Colonic mucosa (tissue), 4 donors: ENCODE measurements at regions not wholly inside any gene's neighbourhood (a gene's known extent, or its start where the extent isn't known, plus 50 kb on each side); places are given as distances from the start of the nearest gene placed in this dataset.

Experiments used
- DNase-seq: peaks from one replicate; pipeline ENCODE4 v3.0.0-alpha.2; 2020
- H3K27ac ChIP-seq: fragments of 200-600 bp; one replicate; pipeline ENCODE4 v1.8.0; 2021
- H3K27me3 ChIP-seq: fragments of 200-600 bp; one replicate; pipeline ENCODE4 v1.8.0; 2021
- H3K36me3 ChIP-seq: fragments of 200-600 bp; one replicate; pipeline ENCODE4 v1.8.0; 2021
- H3K4me1 ChIP-seq: fragments of 200-600 bp; one replicate; pipeline ENCODE4 v1.8.0; 2021; ENCODE audit warnings: mild to moderate bottlenecking
- H3K4me3 ChIP-seq: fragments of 200-600 bp; one replicate; pipeline ENCODE4 v1.8.0; 2021
- H3K9ac ChIP-seq, 2 donors: one replicate each; pipeline ENCODE4 v1.7.0; 2013; ENCODE audit warnings: control low read depth in 2 of 2, low read depth in 2 of 2, low read length in 2 of 2
- H3K9me3 ChIP-seq: fragments of 200-600 bp; one replicate; pipeline ENCODE4 v1.8.0; 2021
- CTCF ChIP-seq: fragments of 200-600 bp; IDR thresholded peaks from one replicate; pipeline ENCODE4 v1.8.0; 2022; ENCODE audit warnings: antibody characterized with exemption, mild to moderate bottlenecking
- intact Hi-C: fragments of 100-400 bp; cut with DNase I; formaldehyde crosslinking; loops from one replicate; pipeline ENCODE4 v1.14.1; 2022
- donor health status: healthy.
- donor health status: DM: no; HTN: no; CAD: no.
- donor health status: DM: no; HTN: no; CAD: no.

- TF ChIP-seq CTCF, result no peak
- H3K27me3 ChIP-seq, result no peaks in the 10 kb centered on the region
- no peaks in the 10 kb centered on the region for H3K36me3 ChIP-seq
- H3K4me3 ChIP-seq, result no peak overlapping the region
- DNase-seq, result no peak
- no peaks in the 10 kb centered on the region for H3K9me3 ChIP-seq
- no peaks in the 10 kb centered on the region for H3K4me1 ChIP-seq
- no peak overlapping the region for H3K27ac ChIP-seq
- no peak overlapping the region for H3K9ac ChIP-seq
- intact Hi-C loops, result no loop called here
Observed at GRCh38 chr20:39109933-39110818, 148.0 kb downstream of the DHX35 start.

- Histone ChIP-seq H3K27me3 (no peaks in the 10 kb centered on the region), H3K4me3 (no peak overlapping the region), H3K27ac (no peak overlapping the region), H3K4me1 (no peaks in the 10 kb centered on the region), H3K9me3 (no peaks in the 10 kb centered on the region), H3K9ac (no peak overlapping the region), H3K36me3 (no peaks in the 10 kb centered on the region)
- DNase-seq, result no peak
- TF ChIP-seq CTCF, result no peak
- intact Hi-C loops, result no loop called here
Observed at GRCh38 chr20:39108746-39109145, 146.6 kb downstream of the DHX35 start.

- H3K4me1 ChIP-seq, result no peaks in the 10 kb centered on the region
- DNase-seq, result no peak
- H3K9me3 ChIP-seq, result no peaks in the 10 kb centered on the region
- no peak overlapping the region for H3K4me3 ChIP-seq
- intact Hi-C loops, result no loop called here
- H3K9ac ChIP-seq, result no peak overlapping the region
- H3K27me3 ChIP-seq, result no peaks in the 10 kb centered on the region
- no peak overlapping the region for H3K27ac ChIP-seq
- no peak for TF ChIP-seq CTCF
- H3K36me3 ChIP-seq, result no peaks in the 10 kb centered on the region
Observed at GRCh38 chr20:39107741-39108140, 145.6 kb downstream of the DHX35 start.

DNA sequence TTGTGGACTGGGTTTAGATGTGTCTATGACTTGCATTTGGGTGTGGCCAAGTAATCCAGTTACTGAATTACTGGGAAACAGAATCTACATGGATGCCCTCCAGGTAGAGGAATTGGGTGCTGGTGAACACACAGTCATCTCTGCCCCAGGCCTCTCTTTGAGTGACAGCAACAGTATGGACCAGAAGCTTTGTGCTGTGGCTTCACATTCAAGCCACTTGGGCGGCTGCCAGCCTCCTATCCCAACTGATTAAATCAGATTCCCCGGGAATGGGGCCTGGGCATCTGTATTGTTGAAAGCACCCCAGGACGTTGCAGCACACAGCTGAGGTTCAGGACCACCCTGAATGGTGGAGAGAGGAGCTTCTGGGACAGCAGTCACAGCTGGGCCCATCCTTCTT, 144.6 kb downstream of the DHX35 start:
- no peak overlapping the region for H3K4me3 ChIP-seq
- H3K9me3 ChIP-seq, result no peaks in the 10 kb centered on the region
- no peaks in the 10 kb centered on the region for H3K36me3 ChIP-seq
- intact Hi-C loops, result no loop called here
- no peak overlapping the region for H3K9ac ChIP-seq
- no peaks in the 10 kb centered on the region for H3K4me1 ChIP-seq
- no peak for TF ChIP-seq CTCF
- H3K27ac ChIP-seq, result no peak overlapping the region
- H3K27me3 ChIP-seq, result no peaks in the 10 kb centered on the region
- no peak for DNase-seq

- Histone ChIP-seq H3K36me3 (no peaks in the 10 kb centered on the region), H3K4me1 (no peaks in the 10 kb centered on the region), H3K9me3 (no peaks in the 10 kb centered on the region), H3K9ac (no peak overlapping the region), H3K27ac (no peak overlapping the region), H3K4me3 (no peak overlapping the region), H3K27me3 (no peaks in the 10 kb centered on the region)
- intact Hi-C loops, result no loop called here
- no peak for DNase-seq
- no peak for TF ChIP-seq CTCF
Observed at GRCh38 chr20:39105551-39105950, 143.4 kb downstream of the DHX35 start.
